SKM-1 (cell line): ENCODE measurements at regions not wholly inside any gene's neighbourhood (a gene's known extent, or its start where the extent isn't known, plus 50 kb on each side); places are given as distances from the start of the nearest gene placed in this dataset.
A peak's percentile ranks its signal among the peaks of the same experiment; 100 is the strongest.

Experiments
- DNase-seq: peaks from one replicate; lab custom pipeline; 2025; ENCODE audit not compliant: unreplicated experiment; lab: John Stamatoyannopoulos, UW

- DNase-seq = no peak
These were observed 293.0 kb upstream of the BTBD3 start for GRCh38 chr20:11624704-11625103.

DNA sequence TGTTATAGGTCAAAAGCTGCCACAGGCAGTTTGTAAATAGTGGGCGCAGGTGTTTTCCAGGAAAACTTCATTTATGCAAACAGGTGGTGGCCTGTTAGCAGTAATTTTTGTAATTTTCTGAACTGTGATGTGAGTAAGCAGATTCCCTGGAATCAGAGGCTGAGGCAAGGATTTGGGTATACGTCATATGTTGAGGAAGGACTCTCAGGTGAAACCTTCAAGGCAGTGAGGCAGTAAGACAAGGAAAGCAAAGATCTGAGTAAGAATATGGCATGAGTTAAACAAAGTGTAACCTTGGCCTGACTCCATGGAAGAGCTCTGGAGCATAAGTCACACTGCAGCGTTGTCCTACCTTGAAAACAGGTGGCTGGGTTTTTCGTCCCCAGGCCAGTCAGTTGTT lies 291.1 kb upstream of the BTBD3 start:
- no peak for DNase-seq

DNA sequence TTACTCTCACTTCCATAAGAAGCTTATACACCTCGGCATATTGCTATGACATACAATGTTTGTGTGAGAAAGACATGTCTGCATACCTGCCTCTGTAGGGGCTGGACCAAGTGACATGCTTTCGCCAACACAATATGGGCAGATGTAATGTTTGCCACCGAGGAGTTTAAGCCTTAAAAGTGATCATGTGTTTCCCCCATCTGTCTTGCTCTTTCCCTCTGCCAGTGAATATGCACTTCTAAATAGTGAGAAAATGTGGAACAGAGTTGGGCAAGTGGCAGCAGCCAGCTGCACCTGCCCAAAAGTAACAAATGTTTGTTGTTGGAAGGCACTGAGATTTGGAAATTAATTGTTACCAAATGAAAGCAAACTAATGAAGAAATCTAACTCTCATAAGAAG lies 274.8 kb upstream of the BTBD3 start:
- no peak for DNase-seq

DNA sequence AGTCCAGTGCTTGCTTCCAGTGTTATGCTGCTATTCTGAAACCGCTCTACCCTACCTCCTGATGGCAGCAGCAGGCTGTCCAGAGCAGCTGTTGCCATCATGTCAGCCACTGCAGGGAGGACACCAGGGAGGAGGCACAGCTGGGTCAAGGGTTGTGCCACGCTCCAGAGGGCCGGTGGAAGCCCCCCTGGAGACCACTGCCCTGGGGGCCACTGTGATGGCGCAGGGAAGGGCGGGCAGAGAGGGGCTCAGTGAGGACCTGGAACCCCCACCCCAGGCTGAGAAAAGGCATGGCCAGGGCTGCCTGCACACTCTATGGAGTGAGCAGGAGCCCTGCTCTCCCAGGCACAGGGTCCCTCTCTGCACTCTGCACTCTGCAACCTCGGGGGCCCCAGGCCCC lies 271.3 kb upstream of the BTBD3 start:
- DNase-seq = no peak

DNA sequence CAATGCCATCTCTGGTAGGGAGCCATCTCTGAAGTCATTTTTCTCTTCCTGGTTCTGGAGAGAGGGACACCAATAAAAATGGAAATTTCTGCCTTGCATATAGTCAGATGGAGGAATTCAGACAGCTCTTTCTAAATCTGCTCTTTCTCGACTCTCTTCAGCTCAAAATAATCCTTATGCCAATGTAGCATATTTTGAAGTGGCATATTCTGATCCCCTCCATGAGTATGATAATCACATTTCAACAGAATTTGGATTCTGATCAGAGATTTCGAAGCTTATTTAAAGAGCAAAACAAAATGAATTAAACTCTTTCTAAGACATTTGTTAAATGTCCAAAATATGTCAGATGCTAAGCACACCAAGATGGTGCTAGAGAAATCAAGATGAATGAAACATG lies 267.1 kb upstream of the BTBD3 start:
- no peak for DNase-seq

- DNase-seq = peak; percentile 14
These were observed 266.6 kb upstream of the BTBD3 start for GRCh38 chr20:11651138-11651537.

GRCh38 chr20:11651647-11652046 lies 266.0 kb upstream of the BTBD3 start:
- DNase-seq = no peak

DNA sequence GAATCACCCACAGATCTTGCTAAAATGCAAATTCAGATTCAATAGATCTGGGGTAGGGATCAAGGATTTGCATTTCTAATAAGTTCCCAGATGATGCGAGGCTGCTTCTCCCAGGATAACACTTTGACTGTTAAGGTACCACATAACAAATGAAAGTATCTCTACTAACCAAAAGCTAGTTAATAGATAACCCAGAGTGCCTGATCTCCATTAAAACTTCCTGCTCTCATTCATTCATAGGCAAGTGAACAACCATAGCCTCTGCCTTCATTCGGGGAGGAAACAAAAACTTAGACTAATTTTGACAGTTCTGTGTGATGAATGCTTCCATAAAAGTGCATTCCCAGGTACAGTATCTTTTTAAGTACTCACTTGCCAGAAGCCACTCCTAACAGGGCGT lies 265.6 kb upstream of the BTBD3 start:
- DNase-seq = no peak

DNA sequence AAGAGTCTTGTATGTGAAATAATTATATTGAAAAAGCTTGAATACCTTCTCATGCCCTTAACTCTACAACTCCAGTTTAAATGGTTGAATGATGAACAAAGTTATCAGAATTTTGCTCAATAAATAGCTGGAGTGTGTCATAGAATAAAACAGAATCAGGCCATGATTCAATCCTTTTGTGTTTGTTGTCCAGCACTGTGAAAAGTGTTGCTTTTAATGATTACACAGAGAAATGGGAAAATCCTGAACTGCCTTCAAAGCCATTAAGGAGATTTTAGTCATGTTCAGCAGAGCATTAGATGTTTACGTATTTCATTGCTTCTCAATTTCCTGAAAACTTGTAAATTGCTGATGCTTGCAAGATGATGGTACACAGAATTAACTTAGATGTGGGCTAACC lies 262.9 kb upstream of the BTBD3 start:
- DNase-seq = no peak

GRCh38 chr20:11660673-11661072 lies 257.0 kb upstream of the BTBD3 start:
- no peak for DNase-seq

GRCh38 chr20:11671015-11671511 lies 246.6 kb upstream of the BTBD3 start:
- no peak for DNase-seq

- no peak for DNase-seq
These were observed 244.7 kb upstream of the BTBD3 start for GRCh38 chr20:11672959-11673358.

DNA sequence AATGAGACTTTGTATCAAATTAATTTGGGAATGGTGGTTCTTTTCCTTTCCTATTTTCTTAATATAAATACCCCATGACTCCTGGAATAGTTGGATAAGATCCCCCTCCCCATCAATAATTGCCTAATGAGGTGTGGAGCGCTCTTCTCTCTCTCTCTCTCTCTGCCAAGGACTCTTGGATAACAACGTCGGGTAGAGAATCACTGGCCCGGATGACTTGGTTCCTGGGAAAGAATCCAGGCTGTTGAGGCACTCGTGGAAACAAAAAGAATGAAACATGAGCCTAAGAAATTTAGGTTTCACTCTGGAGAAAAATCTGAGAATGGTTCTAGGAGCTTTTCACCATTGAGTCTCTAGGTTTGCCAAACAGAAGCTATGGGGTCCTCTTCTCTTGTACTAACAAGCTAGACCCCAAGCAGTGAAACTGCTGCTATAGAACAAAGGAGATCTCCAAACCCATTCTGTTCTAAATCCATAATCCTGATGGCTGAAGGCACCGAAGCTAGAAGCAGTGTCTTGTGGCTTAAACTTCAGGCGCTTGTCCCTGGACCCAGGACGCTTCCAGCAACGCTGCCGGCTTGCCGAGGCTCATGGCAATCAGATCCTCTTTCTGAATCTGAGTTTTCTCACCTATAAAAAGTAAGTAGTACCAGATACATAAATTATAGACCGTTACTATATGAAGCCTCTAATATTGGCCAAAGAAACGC lies 241.6 kb upstream of the BTBD3 start:
- DNase-seq = no peak

DNA sequence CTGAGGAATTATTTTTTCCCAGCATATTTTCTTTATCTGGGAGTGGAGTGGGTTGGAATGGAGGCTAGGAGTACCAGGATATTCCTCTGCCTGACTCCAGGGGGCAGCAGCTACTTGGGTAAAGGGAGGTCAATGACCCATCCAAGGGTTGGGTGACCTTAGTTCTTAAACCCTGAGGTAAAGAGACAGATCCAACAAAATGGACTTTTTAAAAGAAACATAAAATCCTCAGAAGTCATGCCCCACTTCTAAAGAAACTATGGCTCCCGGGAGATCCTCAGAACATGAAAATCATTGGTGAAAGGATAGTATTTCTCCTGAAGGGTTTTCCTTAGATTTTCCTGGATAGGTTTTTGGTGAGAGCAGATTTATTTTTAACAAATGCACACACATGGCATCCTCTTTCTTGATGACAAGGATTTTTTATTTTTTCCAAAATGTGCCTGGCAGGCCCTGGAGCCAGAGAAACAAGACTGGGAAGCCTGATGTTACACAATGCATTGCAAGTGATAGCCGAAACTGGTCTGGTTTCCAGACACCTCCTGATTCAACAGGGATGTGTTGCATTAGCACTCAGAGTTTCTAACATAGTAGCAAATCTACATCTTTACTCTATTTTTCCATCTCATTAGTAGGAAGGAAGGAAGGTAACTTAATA lies 240.9 kb upstream of the BTBD3 start:
- DNase-seq = no peak

DNA sequence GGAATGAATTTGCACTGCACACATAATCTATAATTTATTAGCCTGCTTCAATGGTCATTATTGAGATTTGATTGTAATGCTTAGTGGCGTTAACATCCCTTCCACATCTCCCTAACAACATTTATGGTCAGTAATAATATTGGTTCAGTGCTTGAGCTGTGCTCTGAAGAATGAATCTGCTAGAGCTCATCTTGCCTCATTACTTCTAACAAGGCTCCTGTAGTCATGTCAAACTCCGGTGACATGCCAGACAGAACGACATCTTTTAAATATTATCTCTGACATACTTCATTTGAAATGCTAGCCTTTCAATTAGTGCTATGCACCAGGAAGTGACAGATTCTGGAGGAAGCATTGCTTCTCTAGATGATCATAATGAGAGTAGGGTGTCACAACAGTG lies 240.3 kb upstream of the BTBD3 start:
- no peak for DNase-seq

DNA sequence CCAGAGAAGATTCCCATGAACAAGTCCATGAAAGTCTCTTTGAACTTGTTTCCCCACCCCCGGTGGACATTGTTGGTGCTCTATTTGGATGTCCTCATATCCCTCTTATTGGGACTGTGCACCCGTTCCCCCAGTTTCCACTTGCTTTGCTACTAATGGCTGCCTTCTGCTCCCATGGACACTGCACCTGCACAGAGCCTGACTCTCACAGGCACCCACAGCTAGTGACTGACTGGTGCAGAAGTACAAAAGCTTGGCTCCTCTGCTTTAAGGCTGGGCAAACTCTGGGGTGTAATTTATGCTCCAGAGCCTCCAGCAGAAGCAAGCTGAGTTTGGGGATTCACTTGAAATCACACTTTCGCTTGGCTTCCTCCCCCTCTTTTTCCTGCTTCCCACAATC lies 239.9 kb upstream of the BTBD3 start:
- DNase-seq = no peak

GRCh38 chr20:11682285-11682684 lies 235.4 kb upstream of the BTBD3 start:
- no peak for DNase-seq

DNA sequence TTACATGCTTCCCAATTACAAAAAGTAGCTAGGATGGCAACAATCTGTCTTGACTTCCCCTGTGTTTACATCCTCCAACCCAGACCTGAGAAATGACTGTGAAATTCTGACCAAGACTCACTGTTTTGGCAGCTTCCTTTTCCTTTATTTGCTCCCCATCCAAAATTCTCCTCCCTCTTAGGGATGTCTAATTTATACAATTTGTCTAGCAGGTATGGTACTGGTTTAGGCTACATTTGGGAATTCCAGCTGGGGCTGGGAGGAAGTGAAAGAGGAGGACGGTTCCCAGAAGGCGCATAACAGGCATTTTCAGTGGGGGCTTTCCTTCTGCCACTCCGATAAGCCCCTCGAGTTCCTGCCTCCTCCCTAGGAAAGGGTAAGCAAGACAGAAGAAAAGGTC lies 231.5 kb upstream of the BTBD3 start:
- DNase-seq = no peak

DNA sequence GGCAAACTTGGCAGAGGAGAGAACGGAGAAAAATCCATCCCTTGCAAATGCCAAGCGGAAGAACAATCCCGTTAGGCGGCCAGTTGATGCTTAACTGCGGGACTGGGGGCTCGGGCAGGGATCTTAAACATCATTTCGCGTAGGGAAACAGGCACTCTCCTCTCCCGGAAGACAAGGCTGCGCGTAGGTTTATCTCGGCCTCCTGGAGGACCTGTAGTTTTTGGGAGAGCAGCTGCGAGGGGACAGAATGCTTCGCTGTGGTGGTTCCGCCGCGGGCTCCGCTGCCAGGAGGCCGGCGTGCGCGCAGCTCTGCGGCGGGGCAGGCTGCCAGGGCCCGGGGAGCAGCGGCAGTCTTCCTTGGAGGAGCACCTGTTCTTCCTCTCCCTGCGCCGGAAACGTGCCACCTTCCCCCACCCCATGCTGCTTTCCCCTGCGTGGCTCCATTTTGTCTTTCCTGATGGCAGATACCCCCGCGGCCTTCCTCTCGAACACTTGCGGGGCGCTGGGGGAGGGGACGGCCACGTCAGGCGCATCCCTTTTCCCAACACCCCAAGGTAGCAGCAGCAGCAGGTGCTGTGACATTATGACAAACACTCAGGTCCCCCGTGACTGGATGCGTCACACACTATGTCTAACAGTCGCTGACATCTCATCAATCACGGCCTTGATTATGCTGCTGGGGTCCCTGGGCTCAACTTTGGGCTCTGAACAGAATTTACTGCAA lies 230.7 kb upstream of the BTBD3 start:
- no peak for DNase-seq

GRCh38 chr20:11687546-11688292 lies 230.0 kb upstream of the BTBD3 start:
- no peak for DNase-seq

DNA sequence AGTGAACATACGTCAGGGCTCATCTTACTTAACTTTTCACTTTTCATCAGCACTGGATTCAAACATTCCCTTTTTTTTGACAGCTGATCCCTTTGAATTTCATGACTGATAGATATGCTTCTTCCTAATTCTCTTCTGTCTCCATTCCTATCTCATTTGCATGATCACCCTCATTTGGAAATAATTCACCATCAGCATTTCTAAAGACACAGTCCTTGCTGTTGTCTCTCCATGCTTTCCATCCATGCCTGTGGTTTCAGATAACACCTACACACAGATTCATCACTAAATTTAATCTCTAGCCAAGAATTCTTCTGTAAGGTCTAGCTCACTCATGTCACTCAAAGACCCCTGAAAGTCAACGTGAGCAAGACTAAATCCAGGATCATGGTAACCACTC lies 228.4 kb upstream of the BTBD3 start:
- DNase-seq = no peak
